ENCODE measurements at regions not wholly inside any gene's neighbourhood (a gene's known extent, or its start where the extent isn't known, plus 50 kb on each side); places are given as distances from the start of the nearest gene placed in this dataset.

DNA sequence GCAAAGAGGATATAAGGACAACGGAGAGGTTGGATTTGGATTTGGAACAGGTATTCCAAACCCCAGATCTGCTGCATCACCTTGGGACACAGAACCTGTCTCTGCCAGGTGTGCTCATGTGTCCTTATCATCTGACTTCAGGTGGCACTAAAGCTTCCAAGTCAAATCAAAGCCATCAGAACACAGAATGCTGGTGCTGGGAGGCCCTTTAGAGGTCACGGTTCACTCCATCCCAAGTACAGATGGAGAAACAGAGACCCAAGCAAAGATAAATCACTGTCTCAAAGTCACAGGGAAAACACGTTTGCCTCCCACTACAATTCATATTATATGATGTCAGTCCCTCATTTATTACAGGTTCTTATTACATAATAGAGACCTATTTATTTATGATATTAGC is 72.8 kb downstream of the HES1 start:
- Mint-ChIP-seq H3K4me1 (peaks cover 0 to 7% (median 4%) of the 10 kb centered on the region in 3 donors), H3K27ac (no peak overlapping the region), H3K9me3 (no peaks in the 10 kb centered on the region), H3K27me3 (peaks cover 30 to 57% of the 10 kb centered on the region in 2 donors), H3K4me3 (no peak overlapping the region), H3K36me3 (no peaks in the 10 kb centered on the region)
- no peaks in the 10 kb centered on the region for H3K4me1 ChIP-seq (ENCODE audit: insufficient read depth, low read length)
- H3K9me3 ChIP-seq (ENCODE audit: low read length), result no peaks in the 10 kb centered on the region
- no peak overlapping the region for H3K27ac ChIP-seq (ENCODE audit: low read depth, low read length)
- no peak for DNase-seq
- ChIA-PET CTCF (no interaction called here), POLR2A (no interaction called here)
- no peak overlapping the region for H3K4me3 ChIP-seq (ENCODE audit: low read length)
- H3K27me3 ChIP-seq (ENCODE audit: insufficient read depth, low read length, poor library complexity, severe bottlenecking), result no peaks in the 10 kb centered on the region
- H3K36me3 ChIP-seq (ENCODE audit: insufficient read depth, low read length), result no peaks in the 10 kb centered on the region

DNA sequence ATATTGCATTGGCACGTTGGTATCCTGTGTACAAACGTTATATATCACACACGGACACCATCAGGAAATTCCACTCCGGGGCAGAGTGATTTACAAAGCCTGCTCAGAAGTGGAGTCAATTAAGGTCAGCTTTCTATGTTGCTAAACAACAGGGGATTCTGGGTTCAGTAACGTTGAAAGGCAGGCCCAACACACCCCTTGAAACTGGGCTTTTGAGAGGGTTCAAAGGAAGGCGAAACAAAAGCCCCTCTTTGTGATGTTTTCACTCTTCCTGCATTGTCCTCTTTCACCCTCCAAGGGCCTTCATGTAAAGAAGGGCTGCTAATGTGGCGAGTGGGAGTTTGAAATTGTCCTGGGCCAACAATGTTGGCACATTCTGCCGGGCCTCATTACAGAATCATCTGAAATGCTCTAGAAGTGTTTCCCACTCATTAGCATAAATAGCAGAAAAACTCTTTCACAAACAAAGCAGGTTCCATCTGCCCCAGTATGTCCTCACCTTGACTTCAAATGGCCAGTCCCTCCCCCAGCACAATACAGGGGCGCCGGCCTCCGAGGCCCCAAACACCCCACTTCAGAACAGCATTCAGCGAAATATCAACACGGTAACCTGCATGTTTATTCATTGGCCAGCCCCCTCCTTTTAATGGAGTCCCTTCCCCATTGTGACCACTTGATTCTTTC is 76.4 kb downstream of the HES1 start:
- CTCF ChIA-PET, result no interaction called here
- H3K4me3 Mint-ChIP-seq, result no peak overlapping the region

DNA sequence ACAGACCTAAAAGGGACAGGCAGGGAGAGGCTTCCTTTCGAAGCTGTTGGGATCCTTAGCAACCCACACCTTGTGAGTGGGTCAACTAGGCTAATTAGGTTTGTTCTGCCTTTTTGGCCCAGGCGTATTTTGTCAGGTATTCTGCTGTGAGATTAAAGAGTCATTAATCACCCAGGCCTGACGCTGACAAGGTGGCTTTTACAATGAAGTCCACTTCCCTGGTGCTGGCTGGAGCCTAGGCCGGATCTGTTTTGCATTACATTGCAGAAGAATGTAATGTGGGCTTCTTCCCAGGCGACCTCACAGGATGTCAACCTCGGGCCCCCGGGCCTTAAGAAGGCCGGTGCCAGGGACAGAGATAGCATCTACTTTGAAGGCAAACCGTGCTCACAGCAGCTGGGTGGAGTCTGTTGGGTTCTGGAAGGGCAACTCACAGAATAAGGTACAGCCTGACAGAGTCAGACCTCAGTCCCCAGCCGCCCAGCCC is 76.9 kb downstream of the HES1 start:
- no peaks in the 10 kb centered on the region for H3K4me1 ChIP-seq (ENCODE audit: insufficient read depth, low read length)
- Mint-ChIP-seq H3K27me3 (peaks cover 11 to 41% of the 10 kb centered on the region in 2 donors), H3K4me3 (no peak overlapping the region), H3K9me3 (no peaks in the 10 kb centered on the region), H3K27ac (no peak overlapping the region), H3K4me1 (no peaks in the 10 kb centered on the region), H3K36me3 (no peaks in the 10 kb centered on the region)
- H3K27me3 ChIP-seq (ENCODE audit: insufficient read depth, low read length, poor library complexity, severe bottlenecking), result no peaks in the 10 kb centered on the region
- H3K4me3 ChIP-seq (ENCODE audit: low read length), result no peak overlapping the region
- H3K36me3 ChIP-seq (ENCODE audit: insufficient read depth, low read length), result no peaks in the 10 kb centered on the region
- ChIA-PET CTCF (interaction anchor here (1.1 kb wide), 1 partner anchor 18 kb away, joined by 3 read pairs; no protein-coding TSS in a partner anchor), POLR2A (no interaction called here)
- H3K9me3 ChIP-seq (ENCODE audit: low read length), result no peaks in the 10 kb centered on the region
- no peak overlapping the region for H3K27ac ChIP-seq (ENCODE audit: low read depth, low read length)
- no peak for DNase-seq

More for the DNA sequence above, 76.4 kb downstream of the HES1 start:
- Mint-ChIP-seq H3K36me3 (no peaks in the 10 kb centered on the region), H3K4me1 (no peaks in the 10 kb centered on the region), H3K27ac (no peak overlapping the region), H3K27me3 (peaks cover 11 to 44% of the 10 kb centered on the region in 2 donors), H3K9me3 (no peaks in the 10 kb centered on the region)
- Histone ChIP-seq H3K27ac (ENCODE audit: low read depth, low read length) (no peak overlapping the region), H3K36me3 (ENCODE audit: insufficient read depth, low read length) (no peaks in the 10 kb centered on the region), H3K4me1 (ENCODE audit: insufficient read depth, low read length) (no peaks in the 10 kb centered on the region), H3K4me3 (ENCODE audit: low read length) (no peak overlapping the region), H3K27me3 (ENCODE audit: insufficient read depth, low read length, poor library complexity, severe bottlenecking) (no peaks in the 10 kb centered on the region), H3K9me3 (ENCODE audit: low read length) (no peaks in the 10 kb centered on the region)
- DNase-seq, result no peak
- POLR2A ChIA-PET, result no interaction called here

DNA sequence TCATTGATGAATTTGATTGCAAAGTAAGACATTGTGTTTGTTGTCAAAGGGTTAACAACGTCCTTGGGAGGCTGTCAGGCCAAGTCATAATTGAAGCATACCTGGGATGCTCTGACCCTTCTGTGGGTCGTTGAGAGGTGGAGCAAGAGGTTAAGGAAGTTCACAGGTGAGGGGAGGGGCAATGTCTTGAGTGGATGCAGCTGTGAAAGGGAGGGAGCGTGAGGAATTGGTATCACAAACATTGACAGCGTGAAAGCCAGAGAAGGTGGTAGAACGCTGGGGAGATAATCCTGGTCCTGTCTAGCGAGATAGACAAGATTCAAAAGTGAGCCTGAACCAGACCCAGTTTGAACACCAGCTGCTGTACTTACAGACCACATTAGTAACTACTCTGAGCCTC is 79.4 kb downstream of the HES1 start:
- Mint-ChIP-seq H3K4me1 (no peaks in the 10 kb centered on the region), H3K27ac (no peak overlapping the region), H3K9me3 (no peaks in the 10 kb centered on the region), H3K27me3 (peaks cover 11 to 52% of the 10 kb centered on the region in 2 donors), H3K4me3 (no peak overlapping the region), H3K36me3 (no peaks in the 10 kb centered on the region)
- Histone ChIP-seq H3K4me3 (ENCODE audit: low read length) (no peak overlapping the region), H3K4me1 (ENCODE audit: insufficient read depth, low read length) (no peaks in the 10 kb centered on the region), H3K9me3 (ENCODE audit: low read length) (no peaks in the 10 kb centered on the region), H3K36me3 (ENCODE audit: insufficient read depth, low read length) (no peaks in the 10 kb centered on the region), H3K27me3 (ENCODE audit: insufficient read depth, low read length, poor library complexity, severe bottlenecking) (no peaks in the 10 kb centered on the region), H3K27ac (ENCODE audit: low read depth, low read length) (no peak overlapping the region)
- POLR2A ChIA-PET, result no interaction called here
- CTCF ChIA-PET, result no interaction called here
- DNase-seq, result no peak

DNA sequence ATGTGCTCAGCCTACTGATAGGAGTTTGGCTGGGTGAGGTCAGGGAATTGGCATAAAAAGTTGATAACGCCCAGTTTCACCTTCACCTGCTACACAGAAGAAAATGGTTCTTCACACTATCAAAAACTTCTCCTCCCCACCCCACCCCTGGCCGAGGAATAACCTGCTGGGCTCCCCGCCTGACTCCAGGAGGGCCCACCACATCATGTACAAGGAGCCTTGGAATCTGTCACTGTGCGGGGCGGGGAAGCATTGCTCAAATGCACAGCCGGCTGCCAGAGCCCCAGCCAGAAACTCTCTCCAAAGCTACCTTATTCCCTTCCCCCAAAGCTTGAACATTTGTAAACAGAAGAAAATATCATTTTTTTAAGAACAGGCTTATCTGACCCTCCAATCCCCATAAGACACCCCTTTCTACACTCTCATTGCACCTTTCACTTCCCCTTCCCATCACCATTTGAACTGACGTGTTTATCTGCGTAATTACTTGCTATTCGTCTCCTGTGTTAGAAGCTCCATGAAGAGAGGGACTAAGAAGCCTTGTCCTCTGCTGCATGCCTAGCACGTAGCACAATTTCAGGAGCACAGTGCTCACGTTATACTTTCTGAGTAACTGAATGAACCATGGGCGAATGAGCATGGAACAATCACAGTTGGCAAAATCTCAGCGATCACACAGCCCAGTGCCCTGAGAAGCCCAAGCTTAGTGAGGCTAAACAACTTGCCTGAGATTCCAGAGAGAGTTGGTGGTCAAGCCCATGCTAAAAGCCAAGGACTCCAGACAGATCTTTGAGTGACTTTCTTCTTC is 82.9 kb downstream of the HES1 start:
- no peak for DNase-seq
- CTCF ChIA-PET, result no interaction called here
- POLR2A ChIA-PET, result no interaction called here
- Histone ChIP-seq H3K36me3 (ENCODE audit: insufficient read depth, low read length) (no peaks in the 10 kb centered on the region), H3K4me1 (ENCODE audit: insufficient read depth, low read length) (no peaks in the 10 kb centered on the region), H3K4me3 (ENCODE audit: low read length) (no peak overlapping the region), H3K27ac (ENCODE audit: low read depth, low read length) (no peak overlapping the region), H3K27me3 (ENCODE audit: insufficient read depth, low read length, poor library complexity, severe bottlenecking) (no peaks in the 10 kb centered on the region), H3K9me3 (ENCODE audit: low read length) (no peaks in the 10 kb centered on the region)
- H3K4me1 Mint-ChIP-seq, result no peaks in the 10 kb centered on the region
- no peaks in the 10 kb centered on the region for H3K36me3 Mint-ChIP-seq
- H3K9me3 Mint-ChIP-seq, result no peaks in the 10 kb centered on the region
- H3K27ac Mint-ChIP-seq, result no peak overlapping the region
- peaks cover 5 to 39% of the 10 kb centered on the region in 2 donors for H3K27me3 Mint-ChIP-seq
- no peak overlapping the region for H3K4me3 Mint-ChIP-seq

DNA sequence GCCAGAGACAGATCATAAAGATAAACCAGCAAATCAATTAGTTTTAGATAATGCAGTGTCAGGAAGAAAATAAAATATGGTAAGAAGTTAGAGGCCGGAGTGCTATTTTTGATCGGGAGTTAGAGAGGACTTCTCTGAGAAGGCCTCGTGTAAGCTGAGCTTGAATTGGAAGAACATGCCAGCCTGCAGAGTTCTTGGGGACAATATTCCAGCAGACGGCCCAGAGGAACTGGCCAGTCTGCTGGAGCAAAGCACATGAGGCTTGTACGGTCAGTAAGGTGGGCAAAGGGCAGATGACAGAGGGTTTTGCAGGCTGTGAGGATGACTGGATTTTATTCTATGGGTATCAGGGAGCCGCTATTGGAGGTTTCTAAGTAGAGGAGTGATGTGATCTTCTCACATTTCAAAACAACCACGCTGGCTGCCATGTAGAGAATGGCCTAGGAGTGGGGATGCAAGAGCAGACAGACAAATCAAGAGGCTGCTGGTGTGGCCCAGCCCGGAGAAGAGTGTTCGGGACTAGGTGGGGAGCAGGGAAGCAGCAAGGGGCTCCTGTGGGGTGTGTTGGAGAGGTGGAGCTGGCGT is 84.0 kb downstream of the HES1 start:
- Histone ChIP-seq H3K27me3 (ENCODE audit: insufficient read depth, low read length, poor library complexity, severe bottlenecking) (no peaks in the 10 kb centered on the region), H3K36me3 (ENCODE audit: insufficient read depth, low read length) (no peaks in the 10 kb centered on the region), H3K9me3 (ENCODE audit: low read length) (no peaks in the 10 kb centered on the region), H3K27ac (ENCODE audit: low read depth, low read length) (no peak overlapping the region), H3K4me1 (ENCODE audit: insufficient read depth, low read length) (no peaks in the 10 kb centered on the region), H3K4me3 (ENCODE audit: low read length) (no peak overlapping the region)
- POLR2A ChIA-PET, result no interaction called here
- Mint-ChIP-seq H3K4me3 (no peak overlapping the region), H3K36me3 (no peaks in the 10 kb centered on the region), H3K4me1 (peaks cover 0 to 6% (median 0%) of the 10 kb centered on the region in 3 donors), H3K27ac (peak overlapping the region in 1 of 8 donors; percentile 64), H3K9me3 (no peaks in the 10 kb centered on the region), H3K27me3 (peaks cover 7 to 42% of the 10 kb centered on the region in 2 donors)
- no peak for DNase-seq
- CTCF ChIA-PET, result no interaction called here

DNA sequence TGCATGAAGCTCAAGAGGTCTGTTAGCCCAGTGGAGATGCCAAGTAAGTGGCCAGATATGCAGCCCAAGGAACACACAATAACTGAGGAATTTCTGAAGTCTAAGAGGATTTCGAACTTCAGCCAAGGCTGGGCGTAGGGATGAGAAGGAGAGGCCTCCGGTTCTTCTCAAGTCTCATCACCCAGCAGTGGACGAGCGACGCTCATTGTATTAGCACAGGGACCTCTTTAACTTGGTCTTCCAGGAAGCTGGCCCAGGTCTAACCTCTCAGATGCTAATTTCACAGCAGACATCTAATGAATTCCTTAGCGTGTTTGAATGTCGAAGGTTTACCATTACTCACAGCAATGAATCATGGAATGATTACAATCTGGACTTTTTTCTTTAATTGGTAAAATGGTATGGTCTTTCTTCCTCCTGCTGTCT is 85.0 kb downstream of the HES1 start:
- no peak overlapping the region for H3K27ac ChIP-seq (ENCODE audit: low read depth, low read length)
- H3K4me3 ChIP-seq (ENCODE audit: low read length), result no peak overlapping the region
- ChIA-PET POLR2A (no interaction called here), CTCF (no interaction called here)
- no peak overlapping the region for H3K4me3 Mint-ChIP-seq
- H3K27ac Mint-ChIP-seq, result peak overlapping the region in 1 of 8 donors; percentile 19
- peaks cover 12 to 46% of the 10 kb centered on the region in 2 donors for H3K27me3 Mint-ChIP-seq
- no peaks in the 10 kb centered on the region for H3K9me3 Mint-ChIP-seq
- no peaks in the 10 kb centered on the region for H3K36me3 Mint-ChIP-seq
- H3K4me1 Mint-ChIP-seq, result peaks cover 0 to 6% (median 0%) of the 10 kb centered on the region in 3 donors
- no peaks in the 10 kb centered on the region for H3K4me1 ChIP-seq (ENCODE audit: insufficient read depth, low read length)
- H3K36me3 ChIP-seq (ENCODE audit: insufficient read depth, low read length), result no peaks in the 10 kb centered on the region
- DNase-seq, result no peak
- no peaks in the 10 kb centered on the region for H3K27me3 ChIP-seq (ENCODE audit: insufficient read depth, low read length, poor library complexity, severe bottlenecking)
- H3K9me3 ChIP-seq (ENCODE audit: low read length), result no peaks in the 10 kb centered on the region

DNA sequence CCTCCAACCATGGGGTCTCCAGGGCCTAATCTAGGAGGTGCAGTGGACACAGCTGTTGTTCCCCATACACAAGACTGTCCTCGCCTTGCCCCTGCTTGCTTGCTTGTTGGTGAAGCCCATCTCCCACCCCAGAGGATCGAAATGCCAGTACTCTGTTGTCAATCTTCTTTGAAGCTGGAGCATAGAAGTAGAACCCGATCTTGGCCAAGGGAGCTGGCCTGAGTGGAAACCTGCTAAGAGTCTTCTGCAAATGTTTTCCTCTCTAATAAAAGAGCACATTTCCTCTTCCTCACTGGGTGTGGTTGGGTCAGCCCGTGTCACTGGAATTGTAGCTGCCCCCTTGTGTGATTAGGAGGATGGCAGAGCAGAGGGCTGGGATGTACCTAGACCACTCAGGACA is 85.4 kb downstream of the HES1 start:
- H3K27me3 Mint-ChIP-seq, result peaks cover 14 to 50% of the 10 kb centered on the region in 2 donors
- POLR2A ChIA-PET, result no interaction called here
- no peaks in the 10 kb centered on the region for H3K36me3 Mint-ChIP-seq
- H3K4me3 Mint-ChIP-seq, result no peak overlapping the region
- peak overlapping the region in 1 of 8 donors; percentile 33 for H3K27ac Mint-ChIP-seq
- H3K4me1 ChIP-seq (ENCODE audit: insufficient read depth, low read length), result no peaks in the 10 kb centered on the region
- H3K27me3 ChIP-seq (ENCODE audit: insufficient read depth, low read length, poor library complexity, severe bottlenecking), result no peaks in the 10 kb centered on the region
- CTCF ChIA-PET, result no interaction called here
- no peak overlapping the region for H3K4me3 ChIP-seq (ENCODE audit: low read length)
- H3K36me3 ChIP-seq (ENCODE audit: insufficient read depth, low read length), result no peaks in the 10 kb centered on the region
- no peak overlapping the region for H3K27ac ChIP-seq (ENCODE audit: low read depth, low read length)
- no peak for DNase-seq
- no peaks in the 10 kb centered on the region for H3K9me3 ChIP-seq (ENCODE audit: low read length)
- no peaks in the 10 kb centered on the region for H3K9me3 Mint-ChIP-seq
- H3K4me1 Mint-ChIP-seq, result peaks cover 0 to 6% (median 0%) of the 10 kb centered on the region in 3 donors

All from CD8-positive, alpha-beta memory T cell (primary cell).